ENCODE measurements at regions not wholly inside any gene's neighbourhood (a gene's known extent, or its start where the extent isn't known, plus 50 kb on each side); places are given as distances from the start of the nearest gene placed in this dataset.

DNA sequence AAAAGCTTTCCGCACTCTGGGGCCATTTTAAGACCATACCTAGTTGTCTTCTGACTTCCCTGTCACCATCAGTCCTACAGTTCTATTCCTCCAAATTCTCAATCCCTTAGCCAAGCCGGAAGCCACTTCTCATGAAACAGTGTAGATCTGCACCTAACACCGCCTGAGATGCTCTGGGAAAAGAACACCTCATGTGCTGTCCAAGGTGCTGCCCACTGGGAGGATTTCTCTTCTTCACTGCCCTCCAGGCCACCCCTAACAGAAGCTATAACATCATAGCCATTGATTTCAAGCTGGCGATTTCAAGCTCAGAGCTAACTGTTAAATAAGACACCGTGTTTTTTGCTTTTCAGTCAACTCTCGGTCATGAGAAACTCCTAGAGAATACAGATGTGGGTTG lies 559.3 kb downstream of the CCDC171 start:
- no peaks in the 10 kb centered on the region for H3K9me3 ChIP-seq (ENCODE audit: control insufficient read depth in 1 of 2, insufficient read depth in 1 of 2, low read length in 2 of 2)
- no peak overlapping the region for H3K27ac Mint-ChIP-seq
- ATAC-seq (ENCODE audit: poor library complexity), result no peak
- H3K27me3 ChIP-seq (ENCODE audit: control insufficient read depth in 1 of 2, insufficient read depth in 2 of 2, low read length in 2 of 2), result no peaks in the 10 kb centered on the region
- DNase-seq, result no peak
- H3K4me1 ChIP-seq (ENCODE audit: insufficient read depth, low read length), result no peaks in the 10 kb centered on the region
- no peaks in the 10 kb centered on the region for H3K36me3 ChIP-seq (ENCODE audit: insufficient read depth, low read length)
- H3K4me3 Mint-ChIP-seq, result no peak overlapping the region
- no peaks in the 10 kb centered on the region for H3K9me3 Mint-ChIP-seq
- H3K27ac ChIP-seq (ENCODE audit: low read depth in 1 of 2, low read length in 2 of 2), result no peak overlapping the region
- no peaks in the 10 kb centered on the region for H3K27me3 Mint-ChIP-seq
- intact Hi-C loops (cut with DNase I, micrococcal nuclease), result no loop called here
- no peak overlapping the region for H3K4me3 ChIP-seq (ENCODE audit: low read length)
- H3K36me3 Mint-ChIP-seq (ENCODE audit: low read depth), result no peaks in the 10 kb centered on the region
- H3K4me1 Mint-ChIP-seq (ENCODE audit: low read depth), result no peaks in the 10 kb centered on the region
- CTCF ChIA-PET, result no interaction called here
- TF ChIP-seq, protein P1, sequence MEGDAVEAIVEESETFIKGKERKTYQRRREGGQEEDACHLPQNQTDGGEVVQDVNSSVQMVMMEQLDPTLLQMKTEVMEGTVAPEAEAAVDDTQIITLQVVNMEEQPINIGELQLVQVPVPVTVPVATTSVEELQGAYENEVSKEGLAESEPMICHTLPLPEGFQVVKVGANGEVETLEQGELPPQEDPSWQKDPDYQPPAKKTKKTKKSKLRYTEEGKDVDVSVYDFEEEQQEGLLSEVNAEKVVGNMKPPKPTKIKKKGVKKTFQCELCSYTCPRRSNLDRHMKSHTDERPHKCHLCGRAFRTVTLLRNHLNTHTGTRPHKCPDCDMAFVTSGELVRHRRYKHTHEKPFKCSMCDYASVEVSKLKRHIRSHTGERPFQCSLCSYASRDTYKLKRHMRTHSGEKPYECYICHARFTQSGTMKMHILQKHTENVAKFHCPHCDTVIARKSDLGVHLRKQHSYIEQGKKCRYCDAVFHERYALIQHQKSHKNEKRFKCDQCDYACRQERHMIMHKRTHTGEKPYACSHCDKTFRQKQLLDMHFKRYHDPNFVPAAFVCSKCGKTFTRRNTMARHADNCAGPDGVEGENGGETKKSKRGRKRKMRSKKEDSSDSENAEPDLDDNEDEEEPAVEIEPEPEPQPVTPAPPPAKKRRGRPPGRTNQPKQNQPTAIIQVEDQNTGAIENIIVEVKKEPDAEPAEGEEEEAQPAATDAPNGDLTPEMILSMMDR (IDR thresholded peaks at IDR 0.05), result no peak
- POLR2A ChIA-PET, result no interaction called here

DNA sequence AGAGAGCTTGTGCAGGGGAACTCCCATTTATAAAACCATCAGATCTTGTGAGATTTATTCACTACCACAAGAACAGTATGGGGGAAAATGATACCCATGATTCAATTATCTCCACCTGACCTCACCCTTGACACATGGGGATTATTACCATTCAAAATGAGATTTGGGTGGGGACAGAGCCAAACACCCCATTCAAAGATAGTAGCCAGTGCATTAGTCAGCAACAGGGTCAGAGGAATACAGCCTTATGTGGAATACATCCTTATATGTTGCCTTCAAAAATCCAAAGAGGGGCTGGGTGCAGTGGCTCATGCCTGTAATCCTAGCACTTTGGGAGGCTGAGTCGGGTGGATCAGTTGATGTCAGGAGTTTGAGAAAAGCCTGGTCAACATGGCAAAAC lies 563.2 kb downstream of the CCDC171 start:
- no peak for ATAC-seq (ENCODE audit: poor library complexity)
- DNase-seq, result no peak
- H3K9me3 Mint-ChIP-seq, result peaks cover 2% of the 10 kb centered on the region

DNA sequence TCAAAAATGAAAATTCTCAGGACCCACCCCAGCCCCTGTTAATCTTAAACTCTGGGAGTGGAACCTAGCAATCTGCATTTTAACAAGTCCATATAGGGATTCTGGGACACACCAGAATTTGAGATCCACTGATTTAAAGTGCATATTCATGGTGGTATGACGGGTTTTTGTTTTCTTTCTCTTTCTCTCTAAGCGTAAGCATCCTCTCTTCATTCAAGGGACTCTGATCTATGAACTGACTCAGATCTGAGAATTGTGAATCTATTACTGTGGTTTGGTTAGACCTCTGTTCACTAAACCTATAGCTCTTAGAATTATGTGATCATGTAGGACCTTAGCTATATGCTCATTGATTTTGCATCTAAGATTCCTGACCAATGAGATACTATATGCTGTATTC lies 565.2 kb downstream of the CCDC171 start:
- CTCF ChIA-PET, result no interaction called here
- TF ChIP-seq, protein P1 (IDR thresholded peaks at IDR 0.05), result no peak
- H3K36me3 ChIP-seq (ENCODE audit: insufficient read depth, low read length), result no peaks in the 10 kb centered on the region
- no peak overlapping the region for H3K4me3 ChIP-seq (ENCODE audit: low read length)
- no peaks in the 10 kb centered on the region for H3K27me3 ChIP-seq (ENCODE audit: control insufficient read depth in 1 of 2, insufficient read depth in 2 of 2, low read length in 2 of 2)
- no peak for ATAC-seq (ENCODE audit: poor library complexity)
- H3K4me1 ChIP-seq (ENCODE audit: insufficient read depth, low read length), result no peaks in the 10 kb centered on the region
- Mint-ChIP-seq H3K27me3 (no peaks in the 10 kb centered on the region), H3K4me3 (no peak overlapping the region), H3K27ac (no peak overlapping the region), H3K9me3 (peaks cover 2% of the 10 kb centered on the region), H3K36me3 (ENCODE audit: low read depth) (no peaks in the 10 kb centered on the region), H3K4me1 (ENCODE audit: low read depth) (no peaks in the 10 kb centered on the region)
- peaks cover 0 to 13% of the 10 kb centered on the region in 2 experiments for H3K9me3 ChIP-seq (ENCODE audit: control insufficient read depth in 1 of 2, insufficient read depth in 1 of 2, low read length in 2 of 2)
- POLR2A ChIA-PET, result no interaction called here
- H3K27ac ChIP-seq (ENCODE audit: low read depth in 1 of 2, low read length in 2 of 2), result no peak overlapping the region
- DNase-seq, result no peak
- intact Hi-C loops (cut with DNase I, micrococcal nuclease), result no loop called here

More for the DNA sequence above, 563.2 kb downstream of the CCDC171 start:
- no peak overlapping the region for H3K27ac ChIP-seq (ENCODE audit: low read depth in 1 of 2, low read length in 2 of 2)
- ChIA-PET POLR2A (no interaction called here), CTCF (no interaction called here)
- no peaks in the 10 kb centered on the region for H3K36me3 ChIP-seq (ENCODE audit: insufficient read depth, low read length)
- TF ChIP-seq, protein P1 (IDR thresholded peaks at IDR 0.05), result no peak
- H3K27me3 ChIP-seq (ENCODE audit: control insufficient read depth in 1 of 2, insufficient read depth in 2 of 2, low read length in 2 of 2), result no peaks in the 10 kb centered on the region
- no peak overlapping the region for H3K4me3 ChIP-seq (ENCODE audit: low read length)
- Mint-ChIP-seq H3K4me1 (ENCODE audit: low read depth) (no peaks in the 10 kb centered on the region), H3K36me3 (ENCODE audit: low read depth) (no peaks in the 10 kb centered on the region), H3K4me3 (no peak overlapping the region), H3K27ac (no peak overlapping the region), H3K27me3 (no peaks in the 10 kb centered on the region)
- intact Hi-C loops (cut with DNase I, micrococcal nuclease), result no loop called here
- H3K4me1 ChIP-seq (ENCODE audit: insufficient read depth, low read length), result no peaks in the 10 kb centered on the region
- H3K9me3 ChIP-seq (ENCODE audit: control insufficient read depth in 1 of 2, insufficient read depth in 1 of 2, low read length in 2 of 2), result peaks cover 0 to 7% of the 10 kb centered on the region in 2 experiments

All from CD4-positive, alpha-beta T cell (primary cell).